Stimulated activated naive CD8-positive, alpha-beta T cell treated with anti-CD3 and anti-CD28 coated beads, Interleukin-15, Interleukin-2, amounts not matched to agents 100 U/mL and 50 U/mL, for 24 hours (primary cell): ENCODE measurements at regions not wholly inside any gene's neighbourhood (a gene's known extent, or its start where the extent isn't known, plus 50 kb on each side); places are given as distances from the start of the nearest gene placed in this dataset.

Experiments
- ATAC-seq: fragments of 150-1000 bp; cut with Tn5 transposase; one replicate; pipeline ENCODE4 v1.10.0; 2021
- DNase-seq: peaks from one replicate; pipeline ENCODE4 v3.0.0; 2021

DNA sequence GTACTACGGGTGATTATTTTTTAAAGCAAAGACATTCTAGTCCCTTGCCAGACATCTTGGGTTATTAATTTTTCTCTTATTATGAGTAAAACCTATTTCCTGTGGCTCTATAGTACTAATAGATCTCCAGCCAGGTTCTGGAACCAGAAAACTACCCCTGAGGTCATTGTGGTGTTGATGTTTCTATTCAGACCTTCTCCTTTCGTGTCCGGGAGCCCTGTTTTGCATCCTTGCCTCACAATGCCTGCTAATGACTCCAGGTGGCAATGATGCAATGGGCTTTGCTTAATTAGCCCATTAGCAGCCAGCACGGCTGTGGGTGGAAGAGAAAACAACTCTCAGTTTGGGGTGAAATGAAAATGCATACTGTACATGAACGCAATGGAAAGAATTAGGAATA lies 62.9 kb upstream of the ARG1 start:
- DNase-seq (no peak), ATAC-seq (no peak)

DNA sequence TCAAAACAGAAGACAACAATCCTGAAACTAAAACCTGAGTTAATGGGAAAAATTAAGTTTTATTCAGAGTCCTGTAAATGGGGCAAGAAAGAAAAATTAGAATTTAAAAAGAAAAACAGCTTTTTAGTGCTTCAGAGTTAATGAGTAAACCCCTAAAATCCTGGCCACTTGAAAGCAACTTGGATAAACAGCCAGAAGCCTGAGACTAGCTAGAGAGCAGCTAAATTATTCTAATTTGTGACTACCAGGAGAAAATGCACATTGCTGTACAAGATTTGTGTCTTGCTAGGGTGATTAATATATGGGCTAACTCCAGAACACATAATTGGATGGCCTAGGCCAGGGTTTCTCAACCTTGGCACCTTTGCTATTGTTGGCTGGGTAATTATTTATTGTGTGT lies 62.4 kb upstream of the ARG1 start:
- ATAC-seq (no peak), DNase-seq (no peak)

DNA sequence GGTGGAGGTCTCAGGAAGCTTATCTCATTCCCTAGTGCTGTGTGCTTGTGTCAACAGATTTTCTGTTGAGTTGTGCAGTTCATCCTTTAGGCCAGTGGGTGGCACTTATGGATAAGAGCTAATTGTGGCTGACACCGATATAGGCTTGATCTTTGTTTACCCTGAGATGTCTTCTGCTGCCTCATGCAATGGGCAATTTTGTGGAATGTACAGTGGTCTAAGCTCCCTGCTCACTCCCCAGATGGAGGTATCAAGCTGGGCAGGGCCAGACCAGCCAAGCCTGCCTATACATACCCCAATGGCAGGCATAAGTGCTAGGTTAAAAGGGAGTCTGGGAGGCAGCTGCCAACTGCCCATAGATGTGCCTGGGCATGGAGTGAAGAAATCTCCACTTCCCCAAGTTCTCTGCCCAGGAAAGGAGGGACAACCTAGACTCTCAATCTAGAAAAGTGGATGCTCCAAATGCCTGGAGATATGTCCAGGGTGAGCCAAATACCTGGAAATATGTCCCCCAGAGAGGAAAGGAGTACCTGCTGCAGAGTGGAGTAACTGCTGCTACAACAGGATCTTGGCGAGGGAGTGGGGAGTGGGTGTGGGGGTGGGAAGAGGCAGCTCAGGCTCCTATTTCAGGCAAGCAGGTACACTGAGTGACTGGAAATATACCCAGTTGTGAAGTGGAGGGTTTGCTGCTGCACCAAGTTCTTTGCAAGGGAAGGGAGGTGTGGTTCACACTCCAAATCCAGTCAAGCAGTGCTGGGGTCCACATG lies 53.2 kb upstream of the ARG1 start:
- ATAC-seq (peak; percentile 86), DNase-seq (peak; percentile 47)
